K562 (cell line): ENCODE measurements at regions not wholly inside any gene's neighbourhood (a gene's known extent, or its start where the extent isn't known, plus 50 kb on each side); places are given as distances from the start of the nearest gene placed in this dataset.

ENCODE experiments used
- ATAC-seq: fragments of 200-7000 bp; cut with Tn5 transposase; 3 replicates; pipeline ENCODE4 v1.9.1; 2020; ENCODE audit warnings: moderate library complexity
- BruUV-seq: library from RNA; stranded (reverse); fragments of 400-500 nt; replicated peaks from 2 replicates; lab custom pipeline; 2021; lab: Mats Ljungman, UMichigan
- CTCF ChIA-PET: fragments of 300-600 bp; formaldehyde crosslinking; extraction: SDS; loops from one replicate; lab custom pipeline; 2021; ENCODE audit warnings: low intra/inter-chr PET ratio; lab: Yijun Ruan, JAX
- POLR2A ChIA-PET: fragments of 300-600, 350-650 bp; sonication (Branson Sonifier 250); formaldehyde crosslinking; extraction: SDS; loops from one replicate; lab custom pipeline; 2021; ENCODE audit warnings: antibody characterized with exemption, inconsistent platforms; lab: Yijun Ruan, JAX
- DNase-seq, 4 experiments: peaks; one replicate each; pipeline versions ENCODE4 v3.0.0 to v3.0.0-alpha.2; 2011 to 2018; ENCODE audit warnings: low spot score in 3 of 4, mixed read lengths in 3 of 4; ENCODE audit errors: extremely low read depth in 1 of 4
- FAIRE-seq: peaks from 2 replicates; lab custom pipeline; 2011; peaks lifted over from hg19 to GRCh38; lab: Jason Lieb, UNC
- H2AFZ ChIP-seq: 2 replicates; pipeline ENCODE4 v1.6.0; 2011; ENCODE audit warnings: low read depth, low read length, control low read depth, inconsistent platforms
- H3K27ac ChIP-seq: fragments of 200-600 bp; 3 replicates; pipeline ENCODE4 v1.8.0; 2011; ENCODE audit warnings: low read depth, mild to moderate bottlenecking, control low read depth, inconsistent platforms, low read length, moderate library complexity, mixed read lengths; ENCODE audit errors: extremely low read depth
- H3K27me3 ChIP-seq, 2 experiments: fragments of 300-600 bp in 1 of 2; 2 replicates in 1 of 2; 3 replicates in 1 of 2; pipeline versions ENCODE4 v1.6.0 to v1.8.0; 2011; ENCODE audit warnings: inconsistent platforms in 2 of 2, low read length in 2 of 2, mild to moderate bottlenecking in 1 of 2, mixed read lengths in 1 of 2, moderate library complexity in 1 of 2; ENCODE audit not compliant: control insufficient read depth in 2 of 2, insufficient read depth in 2 of 2
- H3K36me3 ChIP-seq: fragments of 300-600 bp; 3 replicates; pipeline ENCODE4 v1.8.0; 2011; ENCODE audit warnings: mild to moderate bottlenecking, low read length, inconsistent platforms; ENCODE audit not compliant: control insufficient read depth, insufficient read depth
- H3K4me1 ChIP-seq, 2 experiments: fragments of 200-600 bp in 1 of 2; replicated peaks in 1 of 2; 2 replicates in 1 of 2; 3 replicates in 1 of 2; pipeline versions ENCODE4 v1.5.1 to v1.8.0; 2011; ENCODE audit warnings: inconsistent platforms in 2 of 2, low read length in 2 of 2, mild to moderate bottlenecking in 1 of 2, mixed read lengths in 1 of 2, moderate library complexity in 1 of 2; ENCODE audit not compliant: control insufficient read depth in 2 of 2, insufficient read depth in 2 of 2
- H3K4me2 ChIP-seq: 2 replicates; pipeline ENCODE4 v1.6.1; 2011; ENCODE audit warnings: low read length, control low read depth, inconsistent platforms, mixed read lengths; ENCODE audit not compliant: insufficient read depth
- H3K4me3 ChIP-seq: fragments of 200-600 bp; sonication (generic), shearing (Covaris generic); 2 replicates; pipeline ENCODE4 v1.5.1; 2016; ENCODE audit warnings: control low read depth, inconsistent platforms
- H3K79me2 ChIP-seq: fragments of 200-600 bp; 3 replicates; pipeline ENCODE4 v1.8.0; 2011; ENCODE audit warnings: low read length, inconsistent platforms; ENCODE audit not compliant: control insufficient read depth, insufficient read depth
- H3K9ac ChIP-seq, 2 experiments: 2 replicates each; pipeline versions ENCODE4 v1.6.0 to v1.6.1; 2011; ENCODE audit warnings: low read depth in 2 of 2, low read length in 2 of 2, control low read depth in 1 of 2, inconsistent platforms in 1 of 2, mild to moderate bottlenecking in 1 of 2, mixed read lengths in 1 of 2; ENCODE audit not compliant: insufficient read depth in 1 of 2
- H3K9me1 ChIP-seq: one replicate; pipeline ENCODE4 v1.6.0; 2011; ENCODE audit warnings: inconsistent platforms, mild to moderate bottlenecking, low read length, moderate library complexity; ENCODE audit not compliant: control insufficient read depth, insufficient read depth
- H3K9me3 ChIP-seq: replicated peaks from 2 replicates; pipeline ENCODE4 v1.5.1; 2011; ENCODE audit warnings: low read depth, low read length, inconsistent platforms; ENCODE audit not compliant: control insufficient read depth, insufficient read depth
- H4K20me1 ChIP-seq: replicated peaks from 2 replicates; pipeline ENCODE4 v1.6.1; 2011; ENCODE audit warnings: low read length, inconsistent platforms, mixed read lengths; ENCODE audit not compliant: control insufficient read depth, insufficient read depth
- CBFA2T2 ChIP-seq: fragments of 450-650 bp; conservative IDR thresholded peaks from 2 replicates; pipeline ENCODE4 v1.6.1; 2017; ENCODE audit warnings: mild to moderate bottlenecking
- CREB5 ChIP-seq: fragments of 250-450 bp; sonication (Bioruptor Pico); IDR thresholded peaks from 2 replicates; pipeline ENCODE4 v1.5.0; 2020; ENCODE audit warnings: mild to moderate bottlenecking
- FOXA3 ChIP-seq, 2 experiments: fragments of 450-650 bp in 1 of 2; sonication (generic) in 1 of 2; formaldehyde crosslinking; IDR thresholded peaks in 1 of 2; conservative IDR thresholded peaks in 1 of 2; 2 replicates each; pipeline versions ENCODE4 v1.4.0 to v1.8.0; 2020 to 2022; ENCODE audit warnings: mild to moderate bottlenecking in 2 of 2, missing genetic modification reagents in 1 of 2
- FOXK2 ChIP-seq, 2 experiments: fragments of 450-650 bp; IDR thresholded peaks in 1 of 2; conservative IDR thresholded peaks in 1 of 2; 2 replicates each; pipeline ENCODE4 v1.6.1; 2016; ENCODE audit warnings: low read depth in 2 of 2, mild to moderate bottlenecking in 1 of 2
- ILF3 ChIP-seq: fragments of 450-650 bp; IDR thresholded peaks from 2 replicates; pipeline ENCODE4 v1.6.1; 2018; ENCODE audit warnings: antibody characterized with exemption, mild to moderate bottlenecking, moderate library complexity, borderline replicate concordance
- PHF8 ChIP-seq: fragments of 200-600 bp; sonication (generic); IDR thresholded peaks from 2 replicates; pipeline ENCODE4 v1.6.1; 2012; ENCODE audit warnings: mixed run types, mild to moderate bottlenecking, inconsistent platforms, low read length, moderate library complexity, borderline replicate concordance
- POLR2G ChIP-seq: fragments of 200-400 bp; formaldehyde crosslinking; IDR thresholded peaks from 2 replicates; pipeline ENCODE4 v1.6.1; 2017; ENCODE audit warnings: low read depth, mild to moderate bottlenecking, antibody characterized with exemption, low read length, moderate library complexity
- RBFOX2 ChIP-seq: fragments of 200-400 bp; formaldehyde crosslinking; IDR thresholded peaks from 2 replicates; pipeline ENCODE4 v1.6.1; 2017; ENCODE audit warnings: low read depth, mild to moderate bottlenecking, low read length, moderate library complexity
- TAF1 ChIP-seq: IDR thresholded peaks from 2 replicates; pipeline ENCODE4 v1.6.1; 2011; ENCODE audit warnings: mild to moderate bottlenecking, low read length, moderate library complexity; ENCODE audit not compliant: insufficient read depth, control insufficient read depth, severe bottlenecking; ENCODE audit errors: extremely low read depth
- YY1 ChIP-seq, 3 experiments: IDR thresholded peaks; 2 replicates each; pipeline ENCODE4 v1.6.1; 2011; ENCODE audit warnings: low read length in 2 of 3, mild to moderate bottlenecking in 2 of 3, moderate library complexity in 2 of 3, borderline replicate concordance in 1 of 3, control low read depth in 1 of 3, low read depth in 1 of 3; ENCODE audit not compliant: insufficient read depth in 3 of 3, insufficient replicate concordance in 2 of 3, control insufficient read depth in 1 of 3, insufficient read length in 1 of 3; ENCODE audit errors: extremely low read depth in 1 of 3
- ZNF274 ChIP-seq: IDR thresholded peaks from 2 replicates; pipeline ENCODE4 v1.6.1; 2011; ENCODE audit warnings: low read depth, mild to moderate bottlenecking, low read length, moderate library complexity, borderline replicate concordance
- WGBS: fragments of 100-300 bp; shearing (Covaris generic); methylation state at CpG from one replicate; pipeline ENCODE4 v1.1.6; 2016; ENCODE audit warnings: low coverage, mixed read lengths; ENCODE audit not compliant: insufficient coverage; ENCODE audit errors: missing lambda C conversion rate; 5-methylcytosine and 5-hydroxymethylcytosine counted together
- in situ Hi-C: fragments of 300-500 bp; cut with MboI; formaldehyde crosslinking; loops from 4 replicates; pipeline ENCODE4 v1.15.0; 2018; ENCODE audit warnings: inconsistent platforms, mixed read lengths
- intact Hi-C: fragments of 100-400 bp; cut with micrococcal nuclease; formaldehyde crosslinking; loops from 2 replicates; pipeline ENCODE4 v1.14.2; 2022

- Histone ChIP-seq H2AFZ (peak overlapping the region; percentile 84), H3K4me2 (0 out of 2 replicates have a peak overlapping the region, but pooled peaks have one; percentile 29), H3K9ac (peak overlapping the region in 1 of 2 experiments; percentile 45; a peak in 1 of 4 replicates), H3K9me1 (no peaks in the 10 kb centered on the region), H3K36me3 (no peaks in the 10 kb centered on the region), H3K4me3 (peak overlapping the region; percentile 23; the same call in 1 of the 2 replicates), H3K9me3 (no peaks in the 10 kb centered on the region), H4K20me1 (no peaks in the 10 kb centered on the region), H3K27ac (no peak overlapping the region; the same call in 2 of the 3 replicates), H3K27me3 (no peaks in the 10 kb centered on the region), H3K4me1 (no peaks in the 10 kb centered on the region; a peak in 1 of 5 replicates), H3K79me2 (no peaks in the 10 kb centered on the region)
- in situ Hi-C loops (loop anchor here (10.0 to 25.0 kb wide), 2 partner anchors 406 to 844 kb away; no protein-coding TSS in a partner anchor), intact Hi-C loops (no loop called here)
- POLR2A ChIA-PET = no interaction called here
- DNase-seq (peak in 1 of 4 experiments; percentile 28), ATAC-seq (peak; percentile 85)
- WGBS = 3% methylated on average over 6 of the region's 11 CpGs
- no TSS peak for BruUV-seq
- CTCF ChIA-PET = no interaction called here
- no peak for TF ChIP-seq CBFA2T2
- 0 out of 4 replicates have a peak, but pooled peaks have one; percentile 35 to 40 for TF ChIP-seq FOXK2 (conservative IDR thresholded peaks at IDR 0.05 in 1 of 2, IDR thresholded peaks at IDR 0.05 in 1 of 2; ENCODE audit: low read depth in 2 of 2)
- no peak for TF ChIP-seq ZNF274
- peak in 2 of 3 experiments; percentile 51 to 80 for TF ChIP-seq YY1 (IDR thresholded peaks at IDR 0.05; ENCODE audit: borderline replicate concordance in 1 of 3, control insufficient read depth in 1 of 3, extremely low read depth in 1 of 3, insufficient read depth in 3 of 3, insufficient read length in 1 of 3, insufficient replicate concordance in 2 of 3, low read depth in 1 of 3, low read length in 2 of 3)
- TF ChIP-seq CREB5 (CRISPR knock-in tag) = no peak
- TF ChIP-seq POLR2G = 0 out of 2 replicates have a peak, but pooled peaks have one; percentile 26
- TF ChIP-seq PHF8 = peak; percentile 33; the same call in 1 of the 2 replicates
- TF ChIP-seq RBFOX2 = peak; percentile 45; the same call in 1 of the 2 replicates
- peak; percentile 30 to 61; a peak in 1 of 4 replicates for TF ChIP-seq FOXA3 (CRISPR knock-in tag; conservative IDR thresholded peaks at IDR 0.05 in 1 of 2, IDR thresholded peaks at IDR 0.05 in 1 of 2)
- no peak for TF ChIP-seq TAF1
- TF ChIP-seq ILF3 = no peak
- TF ChIP-seq, all 486 proteins: peak for 6
- FAIRE-seq = no peak
These were observed 126.8 kb upstream of the SUCLG2 start for GRCh38 chr3:67781218-67781617.
